ENCODE measurements at regions not wholly inside any gene's neighbourhood (a gene's known extent, or its start where the extent isn't known, plus 50 kb on each side); places are given as distances from the start of the nearest gene placed in this dataset.

GRCh38 chr6:71411882-71412281 lies 123.3 kb downstream of the OGFRL1 start:
- Histone ChIP-seq H3K9me3 (no peaks in the 10 kb centered on the region), H3K36me3 (peaks cover 0 to 18% (median 0%) of the 10 kb centered on the region in 3 donors), H3K27ac (peak overlapping the region in 3 of 4 donors; percentile 1 to 8 (median 5)), H3K4me1 (peaks cover 0 to 59% (median 13%) of the 10 kb centered on the region in 4 donors), H3K4me3 (no peak overlapping the region), H3K27me3 (no peaks in the 10 kb centered on the region)
- DNase-seq (ENCODE audit: low spot score in 2 of 2): no peak
- WGBS, 2 donors: 53 to 67% methylated on average over 1 of the region's 1 CpG
- TF ChIP-seq POLR2A (IDR thresholded peaks at IDR 0.05) (no peak), EP300 (IDR thresholded peaks at IDR 0.05) (no peak), CTCF (IDR thresholded peaks at IDR 0.05) (no peak)

GRCh38 chr6:71412559-71413140 lies 124.0 kb downstream of the OGFRL1 start:
- H3K27ac ChIP-seq: peak overlapping the region; percentile 1 to 41 (median 8)
- TF ChIP-seq CTCF (IDR thresholded peaks at IDR 0.05) (no peak), POLR2A (IDR thresholded peaks at IDR 0.05) (no peak), EP300 (IDR thresholded peaks at IDR 0.05) (no peak)
- no peak overlapping the region for H3K4me3 ChIP-seq

GRCh38 chr6:71414486-71414885 lies 125.9 kb downstream of the OGFRL1 start:
- Histone ChIP-seq H3K36me3 (peaks cover 0 to 22% (median 0%) of the 10 kb centered on the region in 3 donors), H3K4me3 (no peak overlapping the region), H3K4me1 (peaks cover 0 to 70% (median 20%) of the 10 kb centered on the region in 4 donors), H3K27me3 (no peaks in the 10 kb centered on the region), H3K9me3 (no peaks in the 10 kb centered on the region), H3K27ac (no peak overlapping the region)
- 61 to 66% methylated on average over 3 of the region's 3 CpGs for WGBS, 2 donors
- TF ChIP-seq CTCF (IDR thresholded peaks at IDR 0.05): no peak
- TF ChIP-seq EP300 (IDR thresholded peaks at IDR 0.05): no peak
- no peak for TF ChIP-seq POLR2A (IDR thresholded peaks at IDR 0.05)
- DNase-seq (ENCODE audit: low spot score in 2 of 2): no peak

More at GRCh38 chr6:71412559-71413140, 124.0 kb downstream of the OGFRL1 start:
- peaks cover 0 to 61% (median 14%) of the 10 kb centered on the region in 4 donors for H3K4me1 ChIP-seq
- no peaks in the 10 kb centered on the region for H3K27me3 ChIP-seq
- no peaks in the 10 kb centered on the region for H3K9me3 ChIP-seq
- peaks cover 0 to 22% (median 0%) of the 10 kb centered on the region in 3 donors for H3K36me3 ChIP-seq
- no peak for DNase-seq (ENCODE audit: low spot score in 2 of 2)
- 85 to 88% methylated on average over 4 of the region's 4 CpGs for WGBS, 2 donors

GRCh38 chr6:71419217-71420094 lies 130.8 kb downstream of the OGFRL1 start:
- no peak for DNase-seq (ENCODE audit: low spot score in 2 of 2)
- Histone ChIP-seq H3K4me1 (peaks cover 0 to 36% (median 8%) of the 10 kb centered on the region in 4 donors), H3K9me3 (no peaks in the 10 kb centered on the region), H3K4me3 (peak overlapping the region; percentile 80 to 91 (median 82)), H3K36me3 (peaks cover 0 to 22% (median 0%) of the 10 kb centered on the region in 3 donors), H3K27me3 (no peaks in the 10 kb centered on the region), H3K27ac (peak overlapping the region; percentile 90 to 98 (median 93))
- WGBS, 2 donors: 16 to 17% methylated on average over 29 to 36 of the region's 36 CpGs
- TF ChIP-seq CTCF (IDR thresholded peaks at IDR 0.05) (no peak), EP300 (IDR thresholded peaks at IDR 0.05) (no peak), POLR2A (IDR thresholded peaks at IDR 0.05) (no peak)
